NOMO-1 (cell line): ENCODE measurements at regions not wholly inside any gene's neighbourhood (a gene's known extent, or its start where the extent isn't known, plus 50 kb on each side); places are given as distances from the start of the nearest gene placed in this dataset.

Experiments used
- DNase-seq, 2 experiments: peaks; one replicate each; lab custom pipeline; 2025; ENCODE audit not compliant: unreplicated experiment in 2 of 2; lab: John Stamatoyannopoulos, UW

DNA sequence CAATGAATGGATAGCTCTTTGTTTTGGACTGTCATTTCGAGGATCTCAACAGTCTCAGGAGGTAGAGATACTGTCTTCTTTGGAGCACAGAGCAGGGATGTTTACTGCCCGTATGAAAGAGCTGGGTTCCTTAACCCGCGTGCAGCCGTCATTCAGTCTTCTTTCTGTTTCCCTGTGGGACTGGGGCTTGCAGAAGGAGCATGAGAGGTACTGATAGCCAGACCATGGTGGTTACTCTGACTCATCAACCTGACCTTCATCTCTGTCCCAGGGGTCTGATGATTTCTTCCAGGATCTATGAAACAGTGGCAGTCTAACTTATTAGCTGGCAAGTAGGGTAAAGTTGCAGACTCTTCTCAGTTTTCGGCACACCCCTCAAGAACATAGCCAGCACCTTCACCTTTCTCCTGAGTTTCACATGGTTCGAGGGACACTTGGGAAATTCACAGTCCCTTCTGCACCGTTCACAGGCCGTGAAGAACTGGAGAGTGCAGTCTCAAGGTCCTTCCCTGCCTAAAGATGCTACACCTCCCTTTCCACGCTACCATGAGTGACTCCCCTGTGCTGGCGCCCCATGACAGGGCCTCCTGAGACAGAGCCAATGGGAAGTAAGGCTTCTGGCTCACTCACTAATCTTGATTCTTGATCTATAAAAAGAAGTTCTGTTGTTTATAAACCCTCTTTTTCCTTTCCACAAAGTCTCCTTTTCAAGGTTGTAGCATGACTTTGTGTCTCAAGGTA is 226.2 kb downstream of the MC4R start:
- DNase-seq = no peak

- no peak for DNase-seq
These were observed 226.8 kb downstream of the MC4R start for GRCh38 chr18:60145776-60146175.

- no peak for DNase-seq
These were observed 235.0 kb downstream of the PMAIP1 start for GRCh38 chr18:60134806-60135205.

- DNase-seq = no peak
These were observed 230.5 kb downstream of the PMAIP1 start for GRCh38 chr18:60130284-60130683.

- DNase-seq = no peak
These were observed 223.2 kb downstream of the PMAIP1 start for GRCh38 chr18:60123031-60123430.

DNA sequence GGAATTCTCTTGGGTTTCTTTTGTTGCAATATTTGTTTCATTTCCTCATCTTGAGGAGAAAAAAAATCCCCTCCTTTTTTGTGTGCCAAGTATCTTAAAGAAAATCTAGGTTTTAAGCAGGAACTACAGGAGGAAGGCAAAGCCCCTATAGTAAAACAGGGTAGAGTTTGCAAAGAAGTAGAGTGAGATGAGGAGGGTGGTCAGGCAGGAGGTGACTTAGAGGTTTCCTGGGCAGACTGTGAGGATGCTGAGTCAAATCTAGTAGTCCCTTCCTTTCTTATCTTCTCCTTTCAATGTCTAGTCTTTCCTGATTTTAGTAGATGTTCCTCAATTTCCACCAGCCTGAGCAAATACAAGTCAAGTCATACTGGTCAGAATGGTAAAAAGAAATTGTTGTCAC is 222.5 kb downstream of the PMAIP1 start:
- DNase-seq = no peak

DNA sequence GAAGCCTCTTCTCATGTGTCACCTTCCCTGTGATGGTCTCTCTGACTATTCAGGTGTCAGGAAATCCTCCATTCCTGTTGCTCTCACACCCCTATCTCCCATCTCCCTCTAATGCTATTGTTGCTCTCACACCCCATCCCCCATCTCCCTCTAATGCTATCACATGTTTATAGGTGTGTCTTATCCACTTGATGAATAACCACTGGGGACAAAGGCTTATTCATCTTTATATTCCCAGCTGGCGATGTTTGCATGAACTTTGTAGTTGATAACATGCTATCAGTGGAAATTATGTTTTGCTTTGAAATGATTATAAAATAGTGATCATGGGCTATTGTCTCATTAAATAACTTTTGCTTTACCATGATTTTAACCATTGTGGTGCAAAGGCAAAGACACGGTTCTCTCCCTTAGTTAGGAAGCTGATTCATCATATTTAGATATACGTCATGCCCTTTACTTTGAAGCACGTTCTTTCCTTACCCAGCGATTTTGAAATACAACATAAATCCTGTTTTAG is 220.5 kb downstream of the PMAIP1 start:
- no peak for DNase-seq

DNA sequence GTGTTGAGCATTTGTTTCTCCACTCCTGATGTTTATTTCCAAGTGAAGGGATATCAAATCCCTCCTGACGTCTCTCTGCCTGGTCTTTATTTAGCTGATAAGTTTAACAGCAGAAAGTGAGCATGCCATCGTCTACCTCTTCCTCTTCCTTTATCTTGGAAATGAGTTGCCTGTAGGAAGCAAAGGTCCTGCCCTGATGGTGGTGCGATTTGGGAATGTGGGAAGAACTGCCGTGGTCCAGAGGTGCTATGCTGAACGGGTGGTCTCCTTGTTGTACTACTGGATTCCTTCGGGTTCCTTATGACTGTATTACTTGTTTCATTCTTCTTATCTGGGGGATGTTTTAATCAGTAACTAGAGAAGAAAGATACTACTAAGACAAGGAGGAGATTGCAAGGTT is 217.5 kb downstream of the PMAIP1 start:
- no peak for DNase-seq

GRCh38 chr18:60113396-60113795 is 213.6 kb downstream of the PMAIP1 start:
- no peak for DNase-seq

GRCh38 chr18:60112369-60112768 is 212.6 kb downstream of the PMAIP1 start:
- no peak for DNase-seq

GRCh38 chr18:60111525-60111924 is 211.7 kb downstream of the PMAIP1 start:
- DNase-seq = no peak

DNA sequence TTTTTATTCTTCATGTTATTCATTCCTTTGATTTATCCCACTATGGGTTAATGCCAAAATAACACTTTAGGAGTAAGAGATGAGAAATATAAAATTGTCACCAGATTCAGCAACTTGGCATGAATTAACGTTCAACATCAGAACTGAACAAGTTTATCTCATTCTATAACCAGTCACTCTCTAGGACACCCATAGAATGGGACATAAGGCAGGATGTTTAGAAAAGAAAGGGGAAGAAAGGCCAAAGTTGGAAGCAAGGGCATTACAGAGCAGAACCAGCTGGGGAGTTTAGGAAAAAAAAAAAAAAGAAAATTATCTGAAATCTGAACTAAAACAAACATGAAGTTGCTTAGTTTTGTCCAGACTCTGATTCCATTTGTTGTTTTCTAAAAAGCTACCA is 211.0 kb downstream of the PMAIP1 start:
- no peak for DNase-seq

GRCh38 chr18:60100778-60101177 is 201.0 kb downstream of the PMAIP1 start:
- no peak for DNase-seq

DNA sequence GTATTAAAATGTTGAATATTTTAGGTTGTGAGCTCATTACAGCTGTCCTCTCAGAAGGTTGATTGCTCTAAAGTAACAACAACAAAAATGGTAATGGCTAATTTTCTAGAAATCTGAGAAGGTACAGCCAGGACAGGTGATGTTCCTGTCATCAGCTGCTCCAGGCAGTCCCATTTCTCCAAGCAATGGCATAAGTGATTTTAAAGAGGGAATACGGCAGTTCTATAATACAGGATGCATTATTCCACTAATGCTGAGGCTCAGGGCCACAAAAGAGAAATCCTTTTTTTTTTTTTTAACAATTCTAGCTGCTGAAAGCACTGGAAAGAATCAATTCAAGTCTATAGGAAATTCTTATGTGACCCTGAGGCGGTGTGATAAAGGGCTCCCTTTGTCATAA is 199.9 kb downstream of the PMAIP1 start:
- DNase-seq = no peak

DNA sequence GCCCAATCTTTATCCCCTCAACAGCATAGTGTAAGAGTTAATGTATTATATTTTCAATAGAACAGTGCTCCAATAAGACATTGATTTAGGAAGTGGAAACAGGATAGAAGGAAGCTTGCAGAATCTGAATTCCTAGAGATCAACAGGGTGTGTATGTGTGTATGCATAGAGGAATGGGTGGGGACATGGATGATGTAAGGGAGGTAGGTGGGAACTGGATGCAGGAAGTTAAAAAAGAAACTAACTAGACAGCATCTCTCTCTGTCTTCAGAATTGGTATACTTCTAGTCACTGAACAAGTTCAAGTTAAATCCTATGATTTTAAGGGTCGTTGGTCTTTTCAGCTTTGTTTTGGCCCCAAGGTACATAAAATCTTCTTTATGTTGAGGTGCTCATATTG is 196.6 kb downstream of the PMAIP1 start:
- no peak for DNase-seq

DNA sequence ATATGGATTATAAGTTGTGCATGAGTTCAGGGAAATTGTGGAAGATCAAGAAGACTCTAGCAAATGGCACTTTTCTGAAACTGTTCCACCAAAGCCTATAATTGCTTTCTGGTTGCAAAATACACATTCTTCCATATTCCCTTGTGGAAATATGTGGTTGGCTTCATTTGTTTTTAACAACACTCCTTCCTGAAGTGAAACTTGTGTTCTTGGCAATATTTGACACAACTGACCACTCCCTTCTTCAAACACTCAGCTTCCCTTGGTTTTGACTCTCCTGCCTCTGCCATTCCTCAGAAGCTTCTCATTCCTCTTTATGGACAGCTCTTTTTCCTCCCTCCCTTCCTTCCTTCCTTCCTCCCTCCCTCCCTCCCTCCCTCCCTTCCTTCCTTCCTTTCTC is 192.3 kb downstream of the PMAIP1 start:
- no peak for DNase-seq

- DNase-seq = peak; percentile 0 to 28
These were observed 190.4 kb downstream of the PMAIP1 start for GRCh38 chr18:60090170-60090569.

- DNase-seq = no peak
These were observed 183.0 kb downstream of the PMAIP1 start for GRCh38 chr18:60082790-60083189.

- DNase-seq = no peak
These were observed 182.5 kb downstream of the PMAIP1 start for GRCh38 chr18:60082282-60082681.

GRCh38 chr18:60075477-60075876 is 175.7 kb downstream of the PMAIP1 start:
- DNase-seq = no peak

- DNase-seq = no peak
These were observed 170.8 kb downstream of the PMAIP1 start for GRCh38 chr18:60070631-60071030.

- DNase-seq = no peak
These were observed 169.3 kb downstream of the PMAIP1 start for GRCh38 chr18:60069145-60069544.
